SU-DHL-6 (cell line): ENCODE measurements at regions not wholly inside any gene's neighbourhood (a gene's known extent, or its start where the extent isn't known, plus 50 kb on each side); places are given as distances from the start of the nearest gene placed in this dataset.

Experiments
- H2AFZ ChIP-seq: fragments of 200-600 bp; sonication (generic); 2 replicates; pipeline ENCODE4 v1.6.1; 2014; ENCODE audit warnings: low read depth, mild to moderate bottlenecking, moderate library complexity, mixed read lengths, antibody characterized with exemption, low read length; ENCODE audit not compliant: severe bottlenecking
- H3F3A ChIP-seq: fragments of 200-600 bp; shearing (Covaris generic); 2 replicates; pipeline ENCODE4 v1.6.0; 2016; ENCODE audit warnings: antibody characterized with exemption, mild to moderate bottlenecking; ENCODE audit not compliant: insufficient read depth
- H3K27ac ChIP-seq: fragments of 200-600 bp; sonication (generic); 2 replicates; pipeline ENCODE4 v1.5.1; 2016; ENCODE audit warnings: low read depth, mild to moderate bottlenecking, low read length, moderate library complexity, mixed read lengths
- H3K27me3 ChIP-seq: fragments of 200-600 bp; sonication (generic), shearing (Covaris generic); 2 replicates; pipeline ENCODE4 v1.6.0; 2014; ENCODE audit warnings: mild to moderate bottlenecking, low read length
- H3K36me3 ChIP-seq: fragments of 200-600 bp; sonication (generic); 2 replicates; pipeline ENCODE4 v1.6.1; 2014; ENCODE audit warnings: mild to moderate bottlenecking, low read length, mixed read lengths
- H3K4me2 ChIP-seq: fragments of 300-600, 200-600 bp; shearing (Covaris generic), sonication (generic); 2 replicates; pipeline ENCODE4 v1.6.0; 2014; ENCODE audit warnings: low read length, low read depth, mild to moderate bottlenecking; ENCODE audit not compliant: poor library complexity, severe bottlenecking
- H3K4me3 ChIP-seq: fragments of 200-600 bp; sonication (generic); 2 replicates; pipeline ENCODE4 v1.5.1; 2014; ENCODE audit warnings: antibody characterized with exemption, low read length, mild to moderate bottlenecking, mixed read lengths; ENCODE audit not compliant: insufficient read depth, poor library complexity, severe bottlenecking
- H3K79me2 ChIP-seq: fragments of 200-600 bp; sonication (generic); 2 replicates; pipeline ENCODE4 v1.6.1; 2014; ENCODE audit warnings: mild to moderate bottlenecking, low read length, moderate library complexity; ENCODE audit not compliant: insufficient read depth
- H3K9ac ChIP-seq: fragments of 200-600 bp; sonication (generic); 2 replicates; pipeline ENCODE4 v1.7.0; 2014; ENCODE audit warnings: mild to moderate bottlenecking, low read length
- H3K9me2 ChIP-seq: fragments of 200-600 bp; sonication (generic); replicated peaks from 2 replicates; pipeline ENCODE4 v1.6.1; 2014; ENCODE audit warnings: low read length; ENCODE audit not compliant: insufficient read depth
- H3K9me3 ChIP-seq: fragments of 200-600 bp; sonication (generic); 2 replicates; pipeline ENCODE4 v1.6.1; 2014; ENCODE audit warnings: low read length, mixed read lengths; ENCODE audit not compliant: insufficient read depth
- H4K20me1 ChIP-seq: fragments of 200-600 bp; sonication (generic); 2 replicates; pipeline ENCODE4 v1.6.1; 2014; ENCODE audit warnings: low read depth, mild to moderate bottlenecking, antibody characterized with exemption, low read length, moderate library complexity, mixed read lengths
- EZH2phosphoT487 ChIP-seq: fragments of 200-600 bp; sonication (generic), shearing (Covaris generic); conservative IDR thresholded peaks from 2 replicates; pipeline ENCODE4 v1.6.1; 2018; ENCODE audit warnings: mild to moderate bottlenecking, antibody characterized with exemption, low read length, moderate library complexity, mixed read lengths
- TF ChIP-seq, protein P1 (sequence below): fragments of 200-600 bp; sonication (generic); IDR thresholded peaks from one replicate; pipeline ENCODE4 v1.5.1; 2017; ENCODE audit warnings: antibody characterized with exemption, mild to moderate bottlenecking, low read length, moderate library complexity; ENCODE audit not compliant: insufficient read depth, poor library complexity, severe bottlenecking

DNA sequence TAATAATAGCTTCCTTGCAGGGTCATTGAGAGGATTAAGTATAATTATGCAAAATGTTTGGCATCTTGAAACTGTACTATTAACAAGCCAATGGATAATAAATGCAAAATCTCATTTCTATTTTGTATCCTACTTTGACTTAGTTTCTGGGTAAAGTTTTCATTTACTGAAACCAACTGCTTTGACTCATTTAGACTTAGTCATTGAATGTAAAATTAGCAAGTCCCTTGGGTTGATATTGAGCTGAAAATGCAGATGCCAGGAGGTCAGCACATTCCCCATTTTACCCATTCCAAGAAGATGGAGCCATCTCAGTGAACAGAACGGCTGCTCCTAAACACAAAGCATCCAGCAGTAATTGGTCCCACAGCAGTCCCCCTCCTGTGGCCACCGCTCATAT, 74.7 kb upstream of the GATB start:
- Histone ChIP-seq H3K36me3 (no peaks in the 10 kb centered on the region), H3K4me3 (no peak overlapping the region), H3F3A (no peaks in the 10 kb centered on the region), H2AFZ (no peak overlapping the region), H3K9ac (no peak overlapping the region), H3K9me2 (no peaks in the 10 kb centered on the region), H3K4me2 (no peak overlapping the region), H3K27me3 (no peaks in the 10 kb centered on the region), H4K20me1 (no peaks in the 10 kb centered on the region), H3K27ac (no peak overlapping the region), H3K9me3 (no peaks in the 10 kb centered on the region), H3K79me2 (no peaks in the 10 kb centered on the region)
- TF ChIP-seq, protein P1, sequence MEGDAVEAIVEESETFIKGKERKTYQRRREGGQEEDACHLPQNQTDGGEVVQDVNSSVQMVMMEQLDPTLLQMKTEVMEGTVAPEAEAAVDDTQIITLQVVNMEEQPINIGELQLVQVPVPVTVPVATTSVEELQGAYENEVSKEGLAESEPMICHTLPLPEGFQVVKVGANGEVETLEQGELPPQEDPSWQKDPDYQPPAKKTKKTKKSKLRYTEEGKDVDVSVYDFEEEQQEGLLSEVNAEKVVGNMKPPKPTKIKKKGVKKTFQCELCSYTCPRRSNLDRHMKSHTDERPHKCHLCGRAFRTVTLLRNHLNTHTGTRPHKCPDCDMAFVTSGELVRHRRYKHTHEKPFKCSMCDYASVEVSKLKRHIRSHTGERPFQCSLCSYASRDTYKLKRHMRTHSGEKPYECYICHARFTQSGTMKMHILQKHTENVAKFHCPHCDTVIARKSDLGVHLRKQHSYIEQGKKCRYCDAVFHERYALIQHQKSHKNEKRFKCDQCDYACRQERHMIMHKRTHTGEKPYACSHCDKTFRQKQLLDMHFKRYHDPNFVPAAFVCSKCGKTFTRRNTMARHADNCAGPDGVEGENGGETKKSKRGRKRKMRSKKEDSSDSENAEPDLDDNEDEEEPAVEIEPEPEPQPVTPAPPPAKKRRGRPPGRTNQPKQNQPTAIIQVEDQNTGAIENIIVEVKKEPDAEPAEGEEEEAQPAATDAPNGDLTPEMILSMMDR, result no peak
- no peak for TF ChIP-seq EZH2phosphoT487

GRCh38 chr4:151833174-151833573, 72.4 kb upstream of the GATB start:
- no peaks in the 10 kb centered on the region for H4K20me1 ChIP-seq
- H3K9me3 ChIP-seq, result no peaks in the 10 kb centered on the region
- TF ChIP-seq EZH2phosphoT487, result no peak
- TF ChIP-seq, protein P1, result no peak
- H3K4me2 ChIP-seq, result no peak overlapping the region
- H2AFZ ChIP-seq, result no peak overlapping the region
- H3F3A ChIP-seq, result no peaks in the 10 kb centered on the region
- H3K4me3 ChIP-seq, result no peak overlapping the region
- no peaks in the 10 kb centered on the region for H3K9me2 ChIP-seq
- no peak overlapping the region for H3K9ac ChIP-seq
- no peaks in the 10 kb centered on the region for H3K27me3 ChIP-seq
- no peak overlapping the region for H3K27ac ChIP-seq
- H3K79me2 ChIP-seq, result no peaks in the 10 kb centered on the region
- no peaks in the 10 kb centered on the region for H3K36me3 ChIP-seq

DNA sequence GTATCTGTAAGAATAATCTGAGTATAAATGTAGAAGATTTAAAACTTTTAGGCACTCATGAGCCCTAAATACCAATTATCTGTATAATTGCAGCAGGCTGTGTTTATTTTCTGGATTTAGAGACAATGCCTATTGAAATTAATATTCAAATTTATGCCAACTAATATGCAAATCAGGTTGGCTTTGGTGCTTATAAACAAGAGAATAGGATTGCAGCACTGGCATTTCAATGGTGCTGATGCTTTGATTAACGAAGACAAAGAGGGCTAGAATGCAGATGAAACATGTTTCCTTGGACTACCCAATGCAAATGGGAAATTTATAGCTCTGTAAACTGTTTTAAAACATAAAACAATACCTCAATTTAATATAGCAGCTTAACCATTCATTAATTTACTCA, 70.7 kb upstream of the GATB start:
- Histone ChIP-seq H2AFZ (no peak overlapping the region), H3K36me3 (no peaks in the 10 kb centered on the region), H3K9me2 (no peaks in the 10 kb centered on the region), H3K27ac (no peak overlapping the region), H3F3A (no peaks in the 10 kb centered on the region), H3K9ac (no peak overlapping the region), H4K20me1 (no peaks in the 10 kb centered on the region), H3K79me2 (no peaks in the 10 kb centered on the region), H3K27me3 (no peaks in the 10 kb centered on the region), H3K4me3 (no peak overlapping the region), H3K9me3 (no peaks in the 10 kb centered on the region), H3K4me2 (no peak overlapping the region)
- TF ChIP-seq, protein P1, result no peak
- no peak for TF ChIP-seq EZH2phosphoT487
